Activated CD8-positive, alpha-beta T cell treated with anti-CD3 and anti-CD28 coated beads for 36 hours (primary cell): ENCODE measurements at regions not wholly inside any gene's neighbourhood (a gene's known extent, or its start where the extent isn't known, plus 50 kb on each side); places are given as distances from the start of the nearest gene placed in this dataset.

ENCODE experiments used
- ATAC-seq: fragments of 200-7000 bp; cut with Tn5 transposase; one replicate; pipeline ENCODE4 v1.10.0; 2021; ENCODE audit warnings: mild to moderate bottlenecking, moderate library complexity
- CTCF ChIA-PET: fragments of 350-600 bp; sonication (Branson Sonifier 250); formaldehyde crosslinking; loops from one replicate; lab custom pipeline; 2021; ENCODE audit warnings: antibody characterized with exemption; lab: Charles Lee
- POLR2A ChIA-PET: fragments of 350-600 bp; sonication (Branson Sonifier 250); formaldehyde crosslinking; loops from one replicate; lab custom pipeline; 2021; ENCODE audit warnings: antibody characterized with exemption; lab: Charles Lee
- DNase-seq: peaks from one replicate; pipeline ENCODE4 v3.0.0-alpha.2; 2020
- H3K27ac Mint-ChIP-seq: one replicate; pipeline ENCODE4 v1.8.0; 2021; ENCODE audit warnings: mild to moderate bottlenecking, mixed read lengths
- H3K27me3 Mint-ChIP-seq: one replicate; pipeline ENCODE4 v1.8.0; 2021; ENCODE audit warnings: mixed read lengths
- H3K36me3 Mint-ChIP-seq: one replicate; pipeline ENCODE4 v1.8.0; 2021; ENCODE audit warnings: low read depth, mixed read lengths
- H3K4me1 Mint-ChIP-seq: one replicate; pipeline ENCODE4 v1.8.0; 2021; ENCODE audit warnings: low read depth, mixed read lengths
- H3K4me3 Mint-ChIP-seq: one replicate; pipeline ENCODE4 v1.8.0; 2021; ENCODE audit warnings: mild to moderate bottlenecking, moderate library complexity, mixed read lengths
- H3K9me3 Mint-ChIP-seq: one replicate; pipeline ENCODE4 v1.8.0; 2021; ENCODE audit warnings: mixed read lengths
- intact Hi-C: fragments of 100-400 bp; cut with micrococcal nuclease; formaldehyde crosslinking; loops from one replicate; pipeline ENCODE4 v1.10.0; 2022
- TF ChIP-seq, protein P1 (sequence below): fragments of 200-600 bp; IDR thresholded peaks from one replicate; pipeline ENCODE4 v1.8.0; 2022; ENCODE audit warnings: antibody characterized with exemption, mild to moderate bottlenecking

DNA sequence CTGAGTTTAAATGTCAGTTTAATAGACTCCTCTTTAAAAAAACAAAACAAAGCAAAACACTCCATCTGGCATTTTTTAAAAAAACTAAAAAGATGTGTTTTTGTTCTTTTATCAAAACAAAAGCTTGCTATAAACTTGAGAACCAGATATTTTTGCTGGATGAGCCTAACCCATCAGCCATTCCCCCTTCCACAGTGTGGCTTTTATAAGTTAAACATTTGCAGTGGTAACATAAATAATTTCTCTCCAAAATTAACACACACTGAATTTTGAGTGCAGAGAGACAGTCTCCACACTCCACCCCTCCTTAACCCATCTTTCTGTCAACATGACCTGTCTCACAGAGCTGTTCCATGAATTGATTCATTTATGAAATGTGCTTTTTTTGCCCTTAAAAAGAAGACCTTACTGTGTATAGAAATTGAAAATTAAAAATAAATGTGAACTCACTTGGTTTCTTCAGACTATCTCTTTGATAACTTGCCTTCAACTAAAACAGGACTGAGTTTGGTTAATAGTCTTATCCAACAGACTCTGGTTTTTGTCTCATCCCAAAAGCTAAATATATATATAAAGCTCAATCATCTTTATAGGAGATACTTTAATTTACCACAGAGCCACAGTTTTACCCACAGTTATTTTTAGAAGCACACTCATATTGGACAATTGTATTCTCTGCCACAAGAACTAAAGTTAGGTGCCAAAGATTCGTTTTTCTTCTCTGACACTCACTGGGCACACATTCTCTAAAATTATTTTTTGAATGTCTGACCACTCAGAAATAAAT is 64.8 kb upstream of the STK39 start:
- Mint-ChIP-seq H3K4me3 (no peak overlapping the region), H3K4me1 (no peaks in the 10 kb centered on the region), H3K27me3 (no peaks in the 10 kb centered on the region), H3K9me3 (peaks cover 8% of the 10 kb centered on the region), H3K27ac (no peak overlapping the region), H3K36me3 (no peaks in the 10 kb centered on the region)
- DNase-seq (no peak), ATAC-seq (no peak)
- CTCF ChIA-PET, result interaction anchor here (1.2 kb wide), 1 partner anchor 34 kb away, joined by 3 read pairs; no protein-coding TSS in a partner anchor
- POLR2A ChIA-PET, result no interaction called here
- intact Hi-C loops, result no loop called here
- TF ChIP-seq, protein P1, sequence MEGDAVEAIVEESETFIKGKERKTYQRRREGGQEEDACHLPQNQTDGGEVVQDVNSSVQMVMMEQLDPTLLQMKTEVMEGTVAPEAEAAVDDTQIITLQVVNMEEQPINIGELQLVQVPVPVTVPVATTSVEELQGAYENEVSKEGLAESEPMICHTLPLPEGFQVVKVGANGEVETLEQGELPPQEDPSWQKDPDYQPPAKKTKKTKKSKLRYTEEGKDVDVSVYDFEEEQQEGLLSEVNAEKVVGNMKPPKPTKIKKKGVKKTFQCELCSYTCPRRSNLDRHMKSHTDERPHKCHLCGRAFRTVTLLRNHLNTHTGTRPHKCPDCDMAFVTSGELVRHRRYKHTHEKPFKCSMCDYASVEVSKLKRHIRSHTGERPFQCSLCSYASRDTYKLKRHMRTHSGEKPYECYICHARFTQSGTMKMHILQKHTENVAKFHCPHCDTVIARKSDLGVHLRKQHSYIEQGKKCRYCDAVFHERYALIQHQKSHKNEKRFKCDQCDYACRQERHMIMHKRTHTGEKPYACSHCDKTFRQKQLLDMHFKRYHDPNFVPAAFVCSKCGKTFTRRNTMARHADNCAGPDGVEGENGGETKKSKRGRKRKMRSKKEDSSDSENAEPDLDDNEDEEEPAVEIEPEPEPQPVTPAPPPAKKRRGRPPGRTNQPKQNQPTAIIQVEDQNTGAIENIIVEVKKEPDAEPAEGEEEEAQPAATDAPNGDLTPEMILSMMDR, result no peak

DNA sequence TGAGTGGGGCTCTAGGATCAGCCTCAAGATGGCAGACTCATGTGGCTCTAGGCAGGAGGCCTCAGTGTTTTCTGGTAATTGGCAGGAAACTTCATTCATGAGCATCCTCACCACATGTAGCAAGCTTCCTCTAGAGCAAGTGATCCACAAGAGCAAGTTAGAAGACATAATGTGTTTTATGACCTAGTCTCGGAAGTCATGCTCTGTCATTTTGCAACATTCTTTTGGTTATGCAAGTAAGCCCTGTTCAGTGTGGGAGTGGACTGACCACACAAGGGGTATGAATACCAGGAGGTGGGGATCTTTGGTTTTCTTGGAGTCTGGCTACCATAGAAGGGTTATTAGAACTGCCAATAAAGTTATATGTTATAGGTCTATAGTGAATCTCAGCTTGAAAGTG is 66.8 kb upstream of the STK39 start:
- Mint-ChIP-seq H3K9me3 (no peaks in the 10 kb centered on the region), H3K4me1 (no peaks in the 10 kb centered on the region), H3K4me3 (no peak overlapping the region), H3K36me3 (no peaks in the 10 kb centered on the region), H3K27me3 (no peaks in the 10 kb centered on the region), H3K27ac (no peak overlapping the region)
- ChIA-PET CTCF (interaction anchor here (0.8 to 1.1 kb wide), 3 partner anchors 8 to 196 kb away, joined by 3 read pairs; no protein-coding TSS in a partner anchor), POLR2A (interaction anchor here (0.6 kb wide), 1 partner anchor 86 kb away, joined by 3 read pairs; no protein-coding TSS in a partner anchor)
- intact Hi-C loops, result no loop called here
- ATAC-seq, result no peak
- no peak for DNase-seq
- TF ChIP-seq, protein P1, result no peak

DNA sequence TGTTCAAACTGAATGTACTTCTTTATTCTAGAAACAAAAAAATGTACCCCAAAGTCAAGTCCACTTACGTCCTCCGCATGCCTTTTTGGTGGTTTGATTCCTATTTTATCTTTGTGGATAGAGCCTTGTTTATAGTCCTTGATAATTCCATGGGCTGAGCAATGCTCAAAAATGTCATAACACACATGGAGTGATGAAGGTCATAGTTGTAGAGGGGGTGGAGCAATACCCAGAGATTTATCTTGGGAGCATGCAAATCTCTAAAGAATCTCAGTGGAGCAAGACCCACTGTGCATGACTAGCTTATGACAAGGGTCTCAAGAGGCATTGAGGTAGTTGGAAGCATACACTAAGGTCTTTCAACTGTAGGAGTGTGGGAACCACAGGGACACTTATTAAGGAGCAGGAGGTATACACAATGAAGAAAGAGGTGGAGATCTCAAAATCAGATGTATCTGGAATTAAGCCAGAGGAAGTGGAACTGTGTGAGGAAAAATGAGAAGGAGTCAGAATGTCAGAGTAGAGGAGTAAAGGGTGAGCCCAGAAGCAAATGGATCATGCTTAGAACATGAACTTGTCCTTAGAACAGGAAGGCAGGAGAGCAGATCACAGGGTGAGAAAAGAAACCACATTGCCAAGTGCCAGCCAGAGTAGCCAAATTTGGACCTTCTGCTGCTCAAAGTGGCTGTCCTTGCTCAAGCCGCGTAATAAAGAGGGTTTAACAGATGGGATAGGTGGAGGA is 68.1 kb upstream of the STK39 start:
- Mint-ChIP-seq H3K4me1 (no peaks in the 10 kb centered on the region), H3K9me3 (no peaks in the 10 kb centered on the region), H3K27ac (no peak overlapping the region), H3K36me3 (no peaks in the 10 kb centered on the region), H3K27me3 (no peaks in the 10 kb centered on the region), H3K4me3 (no peak overlapping the region)
- DNase-seq (no peak), ATAC-seq (no peak)
- ChIA-PET CTCF (no interaction called here), POLR2A (no interaction called here)
- intact Hi-C loops, result no loop called here
- TF ChIP-seq, protein P1, result no peak

DNA sequence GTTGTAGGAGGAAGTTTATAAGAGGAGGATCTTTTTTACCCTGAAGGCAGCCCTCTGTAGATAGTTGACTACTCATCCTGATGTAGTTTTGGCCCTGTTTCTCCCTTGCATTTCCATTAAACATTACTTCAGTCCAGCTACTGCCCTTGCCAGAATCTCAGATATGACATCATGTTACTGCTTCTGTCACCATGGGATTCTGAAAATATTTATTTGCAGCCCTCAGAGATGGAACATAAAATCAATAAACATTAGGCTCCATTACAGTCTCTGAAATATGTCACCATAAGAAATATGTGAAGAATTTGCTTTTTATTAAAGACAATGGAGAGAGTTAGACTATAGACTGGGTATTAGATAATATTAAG is 68.7 kb upstream of the STK39 start:
- Mint-ChIP-seq H3K36me3 (no peaks in the 10 kb centered on the region), H3K4me1 (no peaks in the 10 kb centered on the region), H3K27ac (no peak overlapping the region), H3K27me3 (no peaks in the 10 kb centered on the region), H3K9me3 (no peaks in the 10 kb centered on the region), H3K4me3 (no peak overlapping the region)
- DNase-seq (no peak), ATAC-seq (no peak)
- TF ChIP-seq, protein P1, result no peak
- ChIA-PET POLR2A (no interaction called here), CTCF (no interaction called here)
- intact Hi-C loops, result no loop called here

DNA sequence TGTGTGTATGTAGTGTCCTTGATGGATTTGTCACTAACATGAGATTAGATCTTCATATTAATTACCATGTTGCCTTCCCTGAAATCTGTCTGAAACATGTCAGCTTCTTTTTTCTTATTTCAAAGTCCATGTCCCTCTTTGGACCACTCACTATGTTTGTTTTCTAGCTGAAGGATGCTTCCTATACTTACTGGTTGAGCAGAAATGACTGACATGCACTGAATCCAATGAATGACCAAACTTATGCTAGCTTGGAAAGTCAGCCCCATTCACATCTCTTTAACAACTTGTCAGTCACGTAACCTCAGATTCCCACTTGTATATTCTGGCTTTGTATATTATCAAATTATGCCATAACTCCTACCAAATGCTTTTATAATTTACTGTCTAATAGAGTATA is 69.9 kb upstream of the STK39 start:
- POLR2A ChIA-PET, result no interaction called here
- intact Hi-C loops, result no loop called here
- H3K27ac Mint-ChIP-seq, result no peak overlapping the region

More for the DNA sequence above, 69.9 kb upstream of the STK39 start:
- H3K27me3 Mint-ChIP-seq, result peaks cover under 1% of the 10 kb centered on the region
- TF ChIP-seq, protein P1, result no peak
- H3K36me3 Mint-ChIP-seq, result no peaks in the 10 kb centered on the region
- no peak overlapping the region for H3K4me3 Mint-ChIP-seq
- no peak for ATAC-seq
- H3K9me3 Mint-ChIP-seq, result no peaks in the 10 kb centered on the region
- no peak for DNase-seq
- CTCF ChIA-PET, result no interaction called here
- no peaks in the 10 kb centered on the region for H3K4me1 Mint-ChIP-seq
